HCT116 (cell line): ENCODE measurements at regions not wholly inside any gene's neighbourhood (a gene's known extent, or its start where the extent isn't known, plus 50 kb on each side); places are given as distances from the start of the nearest gene placed in this dataset.

Source experiments
- ATAC-seq: fragments of 200-7000 bp; cut with Tn5 transposase; 2 replicates; pipeline ENCODE4 v1.9.1; 2020; ENCODE audit warnings: mild to moderate bottlenecking, moderate library complexity
- BruUV-seq: library from RNA; stranded (reverse); fragments of 400-500 nt; replicated peaks from 2 replicates; lab custom pipeline; 2021; lab: Mats Ljungman, UMichigan
- CTCF ChIA-PET: fragments of 300-600 bp; sonication (Branson Sonifier 250); formaldehyde crosslinking; loops from one replicate; lab custom pipeline; 2021; ENCODE audit warnings: antibody characterized with exemption; lab: Charles Lee
- POLR2A ChIA-PET: fragments of 300-600, 350-600 bp; sonication (Branson Sonifier 250); formaldehyde crosslinking; loops from one replicate; lab custom pipeline; 2021; ENCODE audit warnings: antibody characterized with exemption; lab: Charles Lee
- RAD21 ChIA-PET, 2 experiments: fragments of 300-600 bp; sonication (Branson Sonifier 250); formaldehyde crosslinking; loops; one replicate each; lab custom pipeline; 2023; ENCODE audit warnings: low total read pairs in 2 of 2; ENCODE audit not compliant: uncharacterized antibody in 2 of 2, unreplicated experiment in 2 of 2, low non-redundant PET in 1 of 2; lab: Charles Lee
- DNase-seq: peaks from one replicate; pipeline ENCODE4 v3.0.0-alpha.2; 2010; ENCODE audit warnings: low read depth, low spot score
- H2AFZ ChIP-seq: fragments of 200-600 bp; shearing (Covaris generic), sonication (generic); 2 replicates; pipeline ENCODE4 v1.6.1; 2017; ENCODE audit warnings: low read depth, mixed run types, mixed read lengths, antibody characterized with exemption, low read length; ENCODE audit not compliant: poor library complexity, severe bottlenecking
- H3K27ac ChIP-seq: 2 replicates; pipeline ENCODE4 v1.5.1; 2012; ENCODE audit warnings: low read depth, low read length
- H3K27me3 ChIP-seq: fragments of 200-600 bp; sonication (generic); 2 replicates; pipeline ENCODE4 v1.6.1; 2016; ENCODE audit warnings: mixed run types, low read length, mixed read lengths; ENCODE audit not compliant: insufficient read depth
- H3K36me3 ChIP-seq, 2 experiments: fragments of 200-500 bp in 1 of 2; fragments of 200-600 bp in 1 of 2; sonication (Bioruptor generic) in 1 of 2; sonication (generic) in 1 of 2; 2 replicates each; pipeline versions ENCODE4 v1.5.1 to v1.6.1; 2014 to 2016; ENCODE audit warnings: low read length in 2 of 2, inconsistent platforms in 1 of 2, mixed read lengths in 1 of 2, mixed run types in 1 of 2; ENCODE audit not compliant: insufficient read depth in 2 of 2, control insufficient read depth in 1 of 2
- H3K4me1 ChIP-seq, 2 experiments: fragments of 200-600 bp in 1 of 2; sonication (generic) in 1 of 2; 2 replicates each; pipeline versions ENCODE4 v1.5.1 to v1.6.1; 2012 to 2017; ENCODE audit warnings: low read length in 2 of 2, inconsistent platforms in 1 of 2, mild to moderate bottlenecking in 1 of 2, mixed read lengths in 1 of 2, mixed run types in 1 of 2, moderate library complexity in 1 of 2; ENCODE audit not compliant: insufficient read depth in 2 of 2, control insufficient read depth in 1 of 2
- H3K4me2 ChIP-seq: fragments of 200-600 bp; sonication (generic); 2 replicates; pipeline ENCODE4 v1.6.1; 2017; ENCODE audit warnings: mixed run types, low read length, mixed read lengths
- H3K4me3 ChIP-seq, 2 experiments: fragments of 200-600 bp in 1 of 2; sonication (generic) in 1 of 2; replicated peaks in 1 of 2; 2 replicates each; pipeline ENCODE4 v1.5.1; 2011 to 2016; ENCODE audit warnings: low read length in 2 of 2, control low read depth in 1 of 2, low read depth in 1 of 2, mild to moderate bottlenecking in 1 of 2, mixed read lengths in 1 of 2, mixed run types in 1 of 2
- H3K79me2 ChIP-seq: fragments of 200-600 bp; sonication (generic); 2 replicates; pipeline ENCODE4 v1.6.1; 2017; ENCODE audit warnings: mild to moderate bottlenecking, mixed run types, low read length, moderate library complexity, mixed read lengths; ENCODE audit not compliant: insufficient read depth
- H3K9ac ChIP-seq: fragments of 200-600 bp; sonication (generic); 2 replicates; pipeline ENCODE4 v1.6.1; 2016; ENCODE audit warnings: low read length, mixed read lengths
- H3K9me2 ChIP-seq: fragments of 200-600 bp; sonication (generic), shearing (Covaris generic); 2 replicates; pipeline ENCODE4 v1.6.1; 2017; ENCODE audit warnings: mixed run types, mild to moderate bottlenecking, moderate library complexity; ENCODE audit not compliant: insufficient read depth
- H3K9me3 ChIP-seq, 2 experiments: fragments of 200-500 bp in 1 of 2; fragments of 200-600 bp in 1 of 2; sonication (Bioruptor generic) in 1 of 2; sonication (generic) in 1 of 2; 2 replicates each; pipeline ENCODE4 v1.6.1; 2014 to 2017; ENCODE audit warnings: low read length in 2 of 2, mixed read lengths in 2 of 2, inconsistent platforms in 1 of 2, low read depth in 1 of 2, mild to moderate bottlenecking in 1 of 2, mixed run types in 1 of 2, moderate library complexity in 1 of 2; ENCODE audit not compliant: control insufficient read depth in 1 of 2, insufficient read depth in 1 of 2
- H4K20me1 ChIP-seq: fragments of 200-600 bp; sonication (generic), shearing (Covaris generic); 2 replicates; pipeline ENCODE4 v1.6.1; 2017; ENCODE audit warnings: mixed run types, mild to moderate bottlenecking, moderate library complexity; ENCODE audit not compliant: insufficient read depth
- ATF3 ChIP-seq: IDR thresholded peaks from 2 replicates; pipeline ENCODE4 v1.6.1; 2012
- CBX3 ChIP-seq: IDR thresholded peaks from 2 replicates; pipeline ENCODE4 v1.6.1; 2012; ENCODE audit warnings: low read depth
- CEBPB ChIP-seq: IDR thresholded peaks from 2 replicates; pipeline ENCODE4 v1.6.1; 2012; ENCODE audit warnings: low read depth
- CTCF ChIP-seq, 3 experiments: fragments of 200-600 bp in 1 of 3; sonication (generic) in 1 of 3; IDR thresholded peaks in 2 of 3; conservative IDR thresholded peaks in 1 of 3; 2 replicates each; pipeline ENCODE4 v1.5.1; 2012 to 2017; ENCODE audit warnings: low read depth in 2 of 3, low read length in 2 of 3, antibody characterized with exemption in 1 of 3, borderline replicate concordance in 1 of 3, control low read depth in 1 of 3, mild to moderate bottlenecking in 1 of 3, mixed read lengths in 1 of 3, mixed run types in 1 of 3, moderate library complexity in 1 of 3; ENCODE audit not compliant: insufficient read depth in 1 of 3
- ELF1 ChIP-seq: IDR thresholded peaks from 2 replicates; pipeline ENCODE4 v1.6.1; 2012; ENCODE audit warnings: low read depth, borderline replicate concordance
- EZH2phosphoT487 ChIP-seq: fragments of 200-600 bp; IDR thresholded peaks from 2 replicates; pipeline ENCODE4 v1.6.1; 2018; ENCODE audit warnings: antibody characterized with exemption, borderline replicate concordance
- FOSL1 ChIP-seq: IDR thresholded peaks from 2 replicates; pipeline ENCODE4 v1.6.1; 2012; ENCODE audit warnings: low read depth
- JUND ChIP-seq: IDR thresholded peaks from 2 replicates; pipeline ENCODE4 v1.6.1; 2012
- MAX ChIP-seq: IDR thresholded peaks from 2 replicates; pipeline ENCODE4 v1.6.1; 2012
- RAD21 ChIP-seq: IDR thresholded peaks from 2 replicates; pipeline ENCODE4 v1.6.1; 2012; ENCODE audit warnings: low read depth, mild to moderate bottlenecking
- REST ChIP-seq: IDR thresholded peaks from 2 replicates; pipeline ENCODE4 v1.6.1; 2012; ENCODE audit warnings: low read depth
- SRF ChIP-seq: IDR thresholded peaks from 2 replicates; pipeline ENCODE4 v1.6.1; 2012; ENCODE audit warnings: low read depth
- YY1 ChIP-seq: IDR thresholded peaks from 2 replicates; pipeline ENCODE4 v1.6.1; 2011; ENCODE audit warnings: low read length, low read depth, moderate library complexity, mild to moderate bottlenecking; ENCODE audit not compliant: insufficient replicate concordance; ENCODE audit errors: extremely low read depth
- ZFX ChIP-seq: fragments of 450-650 bp; IDR thresholded peaks from 2 replicates; pipeline ENCODE4 v1.6.1; 2017
- ZNF274 ChIP-seq: fragments of 200-500 bp; sonication (Bioruptor generic); IDR thresholded peaks from 2 replicates; pipeline ENCODE4 v1.6.1; 2014; ENCODE audit warnings: mild to moderate bottlenecking, low read depth, low read length, inconsistent platforms
- intact Hi-C: fragments of 100-400 bp; cut with micrococcal nuclease; formaldehyde crosslinking; loops from 2 replicates; pipeline ENCODE4 v1.10.0; 2022

- H3K4me1 ChIP-seq: no peaks in the 10 kb centered on the region
- no peak overlapping the region for H3K27ac ChIP-seq
- H3K9me2 ChIP-seq: no peaks in the 10 kb centered on the region
- H2AFZ ChIP-seq: no peak overlapping the region
- H3K79me2 ChIP-seq: no peaks in the 10 kb centered on the region
- RAD21 ChIA-PET: no interaction called here
- no peak overlapping the region for H3K4me3 ChIP-seq
- no peak overlapping the region for H3K4me2 ChIP-seq
- TF ChIP-seq SRF (no peak), ELF1 (no peak), FOSL1 (no peak), JUND (no peak), CTCF (IDR thresholded peaks at IDR 0.05 in 2 of 3, conservative IDR thresholded peaks at IDR 0.05 in 1 of 3; ENCODE audit: borderline replicate concordance in 1 of 3, insufficient read depth in 1 of 3, low read depth in 2 of 3, low read length in 2 of 3) (no peak), ZFX (no peak), ATF3 (no peak), MAX (no peak), CEBPB (no peak), CBX3 (no peak), YY1 (no peak), ZNF274 (no peak), RAD21 (no peak), REST (no peak), EZH2phosphoT487 (no peak)
- H4K20me1 ChIP-seq: no peaks in the 10 kb centered on the region
- DNase-seq (no peak), ATAC-seq (no peak)
- H3K9ac ChIP-seq: no peak overlapping the region
- no peaks in the 10 kb centered on the region for H3K36me3 ChIP-seq
- POLR2A ChIA-PET: no interaction called here
- H3K27me3 ChIP-seq: no peaks in the 10 kb centered on the region
- CTCF ChIA-PET: no interaction called here
- BruUV-seq: no TSS peak
- no peaks in the 10 kb centered on the region for H3K9me3 ChIP-seq
- intact Hi-C loops: no loop called here
These were observed 882.9 kb downstream of the FSTL5 start for GRCh38 chr4:161280929-161281328.
